Esophagus mucosa (tissue), 1 donor: ENCODE measurements at regions not wholly inside any gene's neighbourhood (a gene's known extent, or its start where the extent isn't known, plus 50 kb on each side); places are given as distances from the start of the nearest gene placed in this dataset.

Experiments used
- ATAC-seq: fragments of 200-7000 bp; cut with Tn5 transposase; one replicate; pipeline ENCODE4 v1.9.1; 2020
- donor health status: DM: yes; HTN: yes; CAD: no.

- ATAC-seq, result no peak
These were observed 785.4 kb downstream of the UQCRFS1 start for GRCh38 chr19:28427376-28428083.

DNA sequence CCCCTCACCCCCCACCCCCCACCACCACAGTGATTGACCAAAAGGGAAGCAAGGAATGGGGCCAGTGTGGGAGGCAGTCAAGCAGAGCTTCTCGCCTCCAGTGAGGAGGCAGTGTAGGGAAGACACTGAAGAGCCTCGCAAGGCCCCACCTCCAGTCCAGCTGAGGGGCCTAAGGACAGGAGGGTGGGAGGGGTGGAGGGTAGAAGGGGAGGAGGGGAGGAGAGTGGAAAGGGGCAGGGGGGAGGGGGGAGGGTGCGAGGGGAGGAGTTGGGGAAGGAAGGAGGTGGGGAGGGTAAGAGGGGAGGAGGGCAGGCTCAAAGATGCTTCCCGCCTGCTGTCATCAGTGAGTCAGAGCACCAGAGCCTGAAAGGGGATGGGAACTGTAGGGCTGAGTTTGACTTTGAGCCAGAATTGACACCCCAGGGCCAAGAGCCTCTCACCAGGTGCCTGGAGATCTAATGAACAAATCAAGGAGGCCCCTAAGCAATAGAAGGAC lies 786.2 kb downstream of the UQCRFS1 start:
- ATAC-seq, result no peak

DNA sequence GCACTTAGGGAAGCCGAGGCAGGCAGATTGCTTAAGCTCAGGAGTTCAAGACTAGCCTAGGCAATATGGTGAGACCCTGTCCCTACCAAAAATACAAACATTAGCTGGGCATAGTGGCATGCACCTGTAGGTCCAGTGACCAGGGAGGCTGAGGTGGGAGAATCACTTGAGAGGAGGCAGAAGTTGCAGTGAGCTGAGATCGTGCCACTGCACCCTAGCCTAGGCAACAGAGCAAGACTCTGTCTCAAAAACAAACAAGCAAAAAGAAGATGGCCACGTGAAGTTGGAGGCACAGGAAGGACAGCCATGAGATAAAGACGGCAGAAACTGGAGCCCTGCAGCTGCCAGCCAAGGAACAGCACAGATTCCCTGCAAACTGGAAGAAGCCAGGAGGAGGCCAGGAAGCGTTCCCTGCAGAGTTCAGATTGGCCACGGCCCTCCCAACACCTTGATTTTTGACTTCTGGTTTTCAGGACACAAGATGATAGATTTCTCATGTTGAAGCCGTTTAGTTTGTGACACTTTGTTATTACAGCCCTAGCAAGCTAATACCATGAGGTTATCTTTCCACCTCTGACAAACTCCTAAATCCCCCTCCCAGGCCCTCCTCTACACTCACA lies 786.7 kb downstream of the UQCRFS1 start:
- ATAC-seq, result no peak

DNA sequence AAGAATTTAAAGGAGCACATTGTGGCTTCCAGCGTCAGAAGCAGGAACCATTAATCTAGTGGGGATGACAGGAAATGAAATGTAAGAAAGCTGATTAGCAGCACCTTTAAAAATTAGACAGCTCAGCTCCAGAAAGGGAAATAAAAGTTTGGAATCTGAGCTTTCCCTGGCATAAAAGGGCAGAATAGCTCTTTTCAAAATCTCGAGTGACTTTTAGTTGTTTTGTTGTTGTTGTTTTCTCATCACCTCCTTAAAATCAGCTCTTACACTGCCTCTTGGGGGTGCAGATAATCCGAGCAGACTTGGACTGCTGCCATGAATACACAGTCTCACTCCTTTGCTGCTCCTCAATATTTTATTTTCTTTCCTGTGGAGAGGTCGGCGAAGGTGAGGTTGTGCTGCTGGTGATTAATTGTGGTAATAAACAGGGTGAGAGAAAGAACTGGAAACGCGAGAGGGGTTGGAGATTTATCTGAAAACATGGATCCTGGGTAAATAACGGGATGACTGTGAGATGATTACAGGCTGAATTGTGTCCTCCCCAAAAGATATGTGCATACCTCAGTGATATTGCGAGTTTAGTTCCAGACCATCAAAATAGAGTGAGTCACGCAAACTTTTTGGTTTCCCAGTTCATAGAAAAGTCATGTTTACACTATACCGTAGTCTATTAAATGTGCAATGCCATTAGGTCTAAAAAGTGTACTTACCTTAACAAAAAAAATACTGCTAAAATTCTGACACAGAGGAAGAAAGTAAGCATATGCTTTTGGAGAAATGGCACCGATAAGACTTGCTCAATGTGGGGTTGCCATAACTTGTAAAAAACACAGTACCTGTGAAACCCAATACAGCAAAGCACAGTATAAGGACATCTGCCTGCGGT lies 787.7 kb downstream of the UQCRFS1 start:
- ATAC-seq, result no peak

DNA sequence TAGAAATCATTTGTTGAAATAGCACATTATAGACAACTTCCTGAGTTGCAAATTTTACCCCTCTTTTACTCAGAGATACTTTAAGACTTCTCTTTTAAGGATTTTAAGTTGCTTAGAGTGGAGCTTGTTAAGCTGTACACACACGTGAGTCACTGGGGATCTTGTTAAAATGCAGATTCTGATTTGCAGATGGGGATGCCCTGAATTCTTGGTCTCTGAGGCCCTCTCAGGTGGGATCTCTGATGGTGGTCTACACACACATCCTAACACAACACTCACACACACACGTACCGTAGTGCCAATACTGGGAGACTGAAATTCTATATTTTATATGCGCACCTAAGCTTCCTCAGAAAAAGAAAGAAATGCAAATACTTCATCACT lies 788.3 kb downstream of the UQCRFS1 start:
- no peak for ATAC-seq

- no peak for ATAC-seq
These were observed 788.9 kb downstream of the UQCRFS1 start for GRCh38 chr19:28424077-28424476.

DNA sequence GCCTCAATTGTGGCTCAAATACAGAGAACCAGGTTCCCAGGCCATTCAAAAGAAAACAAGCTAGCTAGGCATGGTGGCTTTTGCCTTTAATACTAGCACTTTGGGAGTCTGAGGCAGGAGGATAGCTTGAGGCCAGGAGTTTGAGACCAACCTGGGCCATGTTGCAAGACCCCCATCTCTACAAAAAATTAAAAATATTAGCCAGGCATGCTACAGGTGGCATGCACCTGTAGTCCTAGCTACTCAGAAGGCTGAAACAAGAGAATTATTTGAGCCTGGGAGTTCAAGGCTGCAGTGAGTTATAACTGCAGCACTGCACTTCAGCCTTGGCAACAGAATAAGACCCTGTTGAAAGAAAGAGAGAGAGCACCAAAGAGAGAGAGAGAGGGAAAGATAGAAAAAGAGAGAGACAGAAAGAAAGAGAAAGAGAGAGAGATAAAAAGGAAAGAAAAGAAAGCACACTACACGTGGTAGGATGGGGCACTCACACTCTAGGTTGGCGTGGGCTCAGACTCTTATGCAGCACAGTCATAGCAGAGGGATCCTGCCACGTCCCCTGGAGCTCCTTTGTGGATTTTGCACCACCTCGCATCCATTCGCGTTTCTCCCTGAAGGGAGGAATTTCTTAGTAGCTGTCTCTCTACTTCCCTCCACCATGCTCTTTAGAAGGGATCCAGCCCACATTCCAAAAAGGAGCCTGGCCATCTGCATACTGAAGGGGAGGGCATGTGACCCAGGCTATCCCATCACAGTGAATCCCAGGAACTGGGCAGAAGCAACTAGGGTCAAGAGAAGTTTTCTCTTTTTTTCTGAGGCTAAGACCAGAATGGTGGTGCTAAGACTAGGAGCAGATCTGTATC lies 789.9 kb downstream of the UQCRFS1 start:
- no peak for ATAC-seq

DNA sequence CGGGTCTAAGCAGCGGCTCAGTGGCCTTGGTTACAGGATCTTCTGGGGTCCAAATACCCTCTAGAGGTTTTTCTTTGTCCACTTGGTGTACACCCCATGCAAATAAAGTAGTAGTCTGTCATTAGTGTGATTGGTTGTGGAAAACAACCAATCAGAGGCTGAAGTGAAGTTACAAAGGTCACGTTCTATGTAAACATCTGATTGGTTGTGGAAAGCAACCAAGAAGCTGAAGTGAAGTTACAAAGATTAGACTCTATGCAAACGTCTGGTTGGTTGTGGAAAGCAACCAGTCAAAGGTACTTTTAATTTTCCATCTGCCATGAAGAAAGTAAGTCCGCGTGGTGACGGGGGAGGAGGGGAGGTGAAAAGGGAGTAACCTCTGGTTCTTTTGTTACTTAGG lies 790.9 kb downstream of the UQCRFS1 start:
- no peak for ATAC-seq

DNA sequence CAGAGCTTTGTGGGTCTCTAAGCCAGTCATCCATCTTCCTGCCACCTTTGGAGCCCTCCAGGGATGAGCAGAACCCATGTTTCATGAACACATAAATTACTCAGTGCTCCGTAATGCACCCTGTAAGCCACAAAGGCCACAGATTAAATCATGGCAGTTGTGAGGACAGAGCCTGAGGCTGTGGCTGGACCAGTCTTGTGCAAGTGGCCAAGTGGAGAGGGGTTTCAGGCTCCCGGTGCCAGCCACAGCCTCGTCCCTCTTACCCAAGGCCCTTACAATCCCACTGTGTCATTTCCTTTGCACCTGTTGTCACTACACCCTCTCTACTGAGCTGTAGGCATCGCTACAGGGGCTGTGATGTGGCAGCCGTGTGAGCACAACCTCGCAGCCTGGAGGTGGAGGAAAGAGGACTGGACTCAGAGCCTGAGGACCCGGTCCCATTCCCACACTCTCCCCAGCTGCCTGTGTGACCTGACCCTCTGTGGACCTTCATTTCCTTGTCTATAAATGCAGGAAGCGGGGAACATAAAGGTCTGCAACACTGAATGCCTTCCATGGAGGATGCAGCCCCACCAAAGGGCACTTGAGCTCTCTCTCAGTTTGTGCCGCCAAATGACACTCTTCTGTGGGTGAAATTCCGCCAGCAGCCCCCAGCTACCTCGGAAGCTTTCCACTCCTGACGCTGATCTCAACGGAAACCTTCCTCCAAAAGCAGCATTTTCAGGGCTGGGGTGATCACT lies 792.0 kb downstream of the UQCRFS1 start:
- ATAC-seq, result no peak

GRCh38 chr19:28419312-28419711 lies 793.6 kb downstream of the UQCRFS1 start:
- ATAC-seq, result no peak

DNA sequence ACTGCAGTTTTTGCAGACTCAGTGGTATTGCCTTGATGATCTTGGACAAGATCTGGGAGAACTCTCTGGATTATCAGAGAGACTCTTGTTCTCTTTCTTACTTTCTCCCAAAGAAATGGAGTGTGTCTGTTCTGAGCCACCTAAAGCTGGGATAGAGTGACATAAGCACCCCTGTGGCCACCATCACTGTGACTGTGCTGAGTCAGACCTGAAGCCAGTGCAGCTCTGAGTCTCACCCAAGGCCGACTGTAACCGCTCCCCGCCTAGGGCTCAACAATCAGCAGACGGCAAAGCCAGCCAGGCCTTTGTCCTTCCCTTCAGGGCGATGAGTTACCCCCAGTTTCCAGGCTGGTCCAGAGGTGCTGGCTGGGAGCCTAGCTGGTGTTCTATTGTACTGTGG lies 795.6 kb downstream of the UQCRFS1 start:
- no peak for ATAC-seq

GRCh38 chr19:28416245-28416644 lies 796.7 kb downstream of the UQCRFS1 start:
- no peak for ATAC-seq

- no peak for ATAC-seq
These were observed 798.2 kb downstream of the UQCRFS1 start for GRCh38 chr19:28414748-28415147.

- ATAC-seq, result no peak
These were observed 803.1 kb downstream of the UQCRFS1 start for GRCh38 chr19:28409859-28410258.

DNA sequence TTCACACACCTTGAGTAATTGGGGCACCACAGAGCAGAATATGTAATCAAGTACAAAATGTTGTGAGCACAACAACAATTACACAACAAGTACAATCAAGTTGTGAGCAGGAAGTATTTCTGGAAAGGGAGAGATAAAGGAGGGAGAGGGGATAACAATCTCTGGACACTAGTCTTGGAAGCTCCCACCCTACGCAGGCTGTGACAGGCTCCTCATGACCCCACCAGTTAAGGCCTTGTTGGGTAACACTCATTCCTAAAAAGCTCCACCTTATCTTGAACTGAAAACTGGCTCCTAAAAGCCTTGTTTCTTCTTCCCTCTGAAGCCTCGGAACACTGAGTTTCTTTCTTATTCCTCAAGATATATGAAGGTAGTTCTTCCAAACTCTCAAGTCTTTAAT lies 806.0 kb downstream of the UQCRFS1 start:
- ATAC-seq, result no peak

GRCh38 chr19:28405346-28405742 lies 807.6 kb downstream of the UQCRFS1 start:
- ATAC-seq, result no peak

DNA sequence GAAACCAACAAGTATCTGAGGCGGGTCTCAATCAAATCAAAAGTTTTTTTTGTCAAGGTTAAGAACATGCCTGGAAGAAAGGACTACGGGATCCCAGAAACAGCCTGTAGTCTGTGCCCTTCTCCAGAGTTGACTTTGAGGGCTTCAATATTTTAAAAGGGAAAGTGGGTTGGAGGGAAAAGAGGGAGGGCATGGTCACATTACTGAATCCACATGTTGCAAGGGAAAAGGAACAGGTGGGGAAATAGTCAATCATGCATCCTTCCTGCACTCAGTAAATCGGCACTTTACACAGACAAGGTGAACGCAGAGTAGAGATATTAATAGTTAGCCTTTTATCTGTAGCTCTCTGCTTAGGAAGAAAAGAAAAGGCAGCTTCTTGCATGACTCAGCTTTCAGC lies 808.5 kb downstream of the UQCRFS1 start:
- no peak for ATAC-seq

DNA sequence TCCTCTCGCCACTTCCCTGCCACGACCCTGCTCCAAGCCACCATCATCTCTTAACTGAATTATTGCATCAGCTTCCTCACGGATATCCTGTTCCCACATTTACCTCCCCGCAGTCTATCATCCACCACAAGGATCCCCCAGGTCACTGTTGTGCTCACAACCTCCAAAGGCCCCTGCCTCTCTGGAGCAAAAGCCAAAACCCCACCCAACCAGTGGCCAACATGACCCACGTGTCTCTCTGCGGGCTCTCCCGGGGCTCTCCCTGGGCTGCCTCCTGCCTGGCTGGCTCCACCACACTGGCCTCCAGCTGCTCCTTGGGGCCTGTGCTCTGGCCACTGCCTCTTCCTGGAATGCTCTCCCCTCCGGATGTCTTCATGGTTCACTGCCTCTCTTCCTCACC lies 809.3 kb downstream of the UQCRFS1 start:
- no peak for ATAC-seq

DNA sequence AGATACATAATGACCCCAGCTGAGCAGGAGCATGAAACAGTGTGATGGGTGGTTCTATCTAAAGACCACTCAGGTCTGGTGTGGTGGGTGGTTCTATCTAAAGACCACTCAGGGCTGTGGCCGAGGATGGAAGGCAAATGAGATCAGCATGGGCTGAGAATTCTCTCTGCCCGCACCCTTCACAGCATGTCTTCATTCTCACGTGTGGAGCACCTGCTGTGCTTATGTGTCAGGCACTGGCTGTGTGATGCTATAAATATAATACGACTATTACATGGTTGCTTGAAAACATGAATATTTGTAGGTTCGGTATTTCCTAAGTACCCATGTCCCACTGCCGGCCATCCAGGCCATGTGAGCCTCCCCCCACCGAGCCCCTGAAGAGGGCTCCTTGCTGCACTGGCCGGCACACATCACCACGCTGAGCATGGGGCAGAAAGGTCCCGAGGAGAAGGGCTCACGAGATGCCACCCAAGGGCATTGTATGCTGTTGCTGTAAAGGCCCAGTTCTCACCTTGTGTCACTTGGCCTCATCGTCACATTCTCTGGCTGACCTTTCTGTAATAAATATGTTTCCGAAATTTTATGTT lies 810.2 kb downstream of the UQCRFS1 start:
- ATAC-seq, result no peak

GRCh38 chr19:28401739-28402424 lies 811.1 kb downstream of the UQCRFS1 start:
- ATAC-seq, result no peak
